ENCODE measurements at regions not wholly inside any gene's neighbourhood (a gene's known extent, or its start where the extent isn't known, plus 50 kb on each side); places are given as distances from the start of the nearest gene placed in this dataset.

GRCh38 chr17:27217631-27218030 is 76.3 kb upstream of the WSB1 start:
- DNase-seq: no peak

DNA sequence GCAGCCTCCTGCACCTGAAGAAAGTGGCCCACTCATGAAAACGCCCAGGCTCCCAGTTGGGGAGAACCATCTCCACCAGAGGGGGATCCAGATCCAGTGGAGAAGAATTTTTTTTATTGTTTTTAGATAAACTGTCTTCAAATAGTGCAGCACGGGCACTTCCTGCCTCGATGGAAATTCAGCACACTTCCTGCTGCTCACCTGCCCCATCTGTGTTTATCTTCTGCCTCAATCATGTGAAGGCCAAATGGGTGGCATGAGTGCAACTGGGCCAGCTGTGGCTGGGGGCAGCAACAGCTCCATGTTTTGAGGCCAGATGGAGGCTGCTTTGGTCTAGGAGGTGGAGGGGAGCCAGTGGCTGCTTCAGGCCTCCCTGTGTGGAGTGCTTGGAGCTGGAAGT is 75.9 kb upstream of the WSB1 start:
- DNase-seq: no peak

- DNase-seq: peak; percentile 46
Observed at GRCh38 chr17:27218719-27219488, 75.0 kb upstream of the WSB1 start.

DNA sequence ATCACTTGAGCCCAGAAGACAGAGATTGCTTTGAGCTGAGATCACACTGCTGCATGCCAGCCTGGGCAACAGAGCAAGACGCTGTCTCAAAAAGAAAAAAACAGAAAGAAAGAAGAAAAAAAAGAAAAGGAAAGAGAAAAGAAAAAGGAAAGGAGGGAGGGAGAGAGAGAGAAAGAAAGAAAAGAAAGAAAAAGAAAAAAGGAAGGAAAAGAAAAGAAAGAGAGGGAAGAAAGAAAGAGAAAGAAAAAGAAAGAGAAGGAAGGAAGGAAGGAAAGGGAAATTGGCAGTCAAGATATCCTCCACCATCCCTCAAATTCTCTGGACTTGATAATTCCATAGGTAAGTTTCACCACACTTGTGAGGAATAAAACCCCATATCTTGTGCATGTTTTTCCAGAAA is 71.4 kb upstream of the WSB1 start:
- DNase-seq: no peak

GRCh38 chr17:27224526-27225315 is 69.2 kb upstream of the WSB1 start:
- DNase-seq: no peak

GRCh38 chr17:27226611-27227230 is 67.2 kb upstream of the WSB1 start:
- no peak for DNase-seq

DNA sequence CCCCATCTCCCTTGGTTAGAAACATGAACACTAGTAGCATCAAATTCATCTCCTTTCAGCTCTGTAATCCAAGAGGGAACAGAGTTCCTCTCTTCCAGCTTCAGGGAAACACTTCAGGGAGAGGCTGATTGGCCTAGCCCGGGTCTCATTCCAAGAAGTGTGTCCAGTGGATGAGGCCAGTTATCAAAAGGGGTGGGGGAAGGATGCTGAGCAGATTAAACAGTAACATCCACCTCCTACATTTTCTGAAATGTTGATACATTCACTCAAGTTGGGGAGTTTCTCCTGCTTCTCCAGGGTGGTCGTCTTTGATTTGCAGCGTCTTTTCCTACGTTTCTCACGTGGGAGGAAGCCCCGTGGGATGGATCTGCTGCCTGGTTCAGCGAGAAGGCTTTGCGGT is 62.9 kb upstream of the WSB1 start:
- DNase-seq: no peak

DNA sequence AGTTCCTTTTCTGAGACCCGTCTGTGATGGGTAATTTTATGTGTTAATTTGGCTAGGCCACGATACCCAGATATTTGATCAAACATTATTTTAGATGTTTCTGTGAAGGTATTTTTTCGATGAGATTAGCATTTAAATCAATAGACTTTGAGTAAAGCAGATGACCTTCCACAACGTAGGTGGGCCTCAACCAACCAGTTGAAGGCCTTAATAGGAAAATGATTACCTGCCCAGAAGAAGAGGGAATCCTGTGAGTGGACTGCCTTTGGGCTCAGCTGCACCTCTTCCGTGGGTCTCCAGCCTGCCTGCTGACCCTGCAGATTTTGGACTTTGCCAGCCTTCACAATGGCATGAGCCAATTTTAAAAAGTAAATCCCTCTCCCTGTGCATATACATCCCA is 61.6 kb upstream of the WSB1 start:
- no peak for DNase-seq

DNA sequence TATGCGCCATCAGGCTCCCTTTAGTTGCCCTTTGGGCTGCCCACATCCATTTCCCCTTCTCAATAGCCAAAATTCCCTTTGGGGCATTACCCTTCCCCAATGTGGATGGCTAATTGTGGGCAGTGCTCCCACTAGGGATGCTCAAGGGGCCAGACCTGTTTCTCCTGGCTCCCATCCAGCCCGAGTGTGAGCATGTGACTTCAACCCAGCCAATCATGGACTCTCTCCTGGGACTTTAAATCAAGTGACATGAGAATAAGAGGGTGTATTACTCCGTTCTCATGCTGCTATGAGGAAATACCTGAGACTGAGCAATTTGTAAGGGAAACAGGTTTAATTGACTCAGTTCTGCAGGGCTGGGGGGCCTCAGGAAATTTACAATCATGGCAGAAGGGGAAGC is 60.9 kb upstream of the WSB1 start:
- DNase-seq: no peak

DNA sequence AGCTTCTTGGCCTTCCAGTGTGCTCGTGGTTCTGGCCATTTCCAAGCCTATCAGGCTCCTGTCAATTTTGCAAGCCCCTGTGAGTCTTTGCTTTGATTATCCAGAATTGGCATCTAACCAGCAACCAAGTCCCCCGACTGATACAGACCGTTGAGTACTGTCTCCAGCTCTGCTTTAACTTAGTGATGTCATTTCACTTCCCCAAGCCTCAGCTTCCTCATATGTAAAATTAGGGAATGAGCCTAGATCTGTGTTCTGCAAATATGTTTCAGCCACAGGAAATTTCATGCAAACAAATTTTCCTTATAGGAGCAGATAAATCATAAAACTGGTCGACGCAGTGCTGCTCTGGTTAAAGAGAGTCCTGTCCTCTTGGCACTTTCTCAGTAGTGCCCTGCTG is 60.1 kb upstream of the WSB1 start:
- no peak for DNase-seq

- DNase-seq: peak; percentile 88
Observed at GRCh38 chr17:27236717-27237315, 57.1 kb upstream of the WSB1 start.

- DNase-seq: no peak
Observed at GRCh38 chr17:27237890-27238289, 56.0 kb upstream of the WSB1 start.

DNA sequence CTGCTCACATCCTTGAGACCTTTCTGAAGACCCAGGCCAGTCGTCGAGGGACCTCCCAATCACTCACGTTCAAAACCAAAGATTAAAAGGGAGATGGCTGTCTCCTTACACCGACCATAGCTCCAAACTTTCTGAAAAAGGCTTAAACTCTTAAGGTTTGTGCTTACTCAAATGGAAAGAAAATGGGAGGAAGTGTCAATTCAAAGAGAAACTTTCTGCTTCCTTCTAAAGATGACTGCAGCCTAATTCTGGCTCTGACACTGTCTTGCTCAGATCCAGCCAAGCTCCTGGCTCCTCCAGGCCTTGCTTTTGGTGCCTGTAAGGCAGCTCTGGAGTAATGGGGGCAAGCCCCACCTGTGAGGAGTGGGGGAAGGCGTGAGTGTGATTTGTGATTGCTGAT is 54.9 kb upstream of the WSB1 start:
- no peak for DNase-seq

DNA sequence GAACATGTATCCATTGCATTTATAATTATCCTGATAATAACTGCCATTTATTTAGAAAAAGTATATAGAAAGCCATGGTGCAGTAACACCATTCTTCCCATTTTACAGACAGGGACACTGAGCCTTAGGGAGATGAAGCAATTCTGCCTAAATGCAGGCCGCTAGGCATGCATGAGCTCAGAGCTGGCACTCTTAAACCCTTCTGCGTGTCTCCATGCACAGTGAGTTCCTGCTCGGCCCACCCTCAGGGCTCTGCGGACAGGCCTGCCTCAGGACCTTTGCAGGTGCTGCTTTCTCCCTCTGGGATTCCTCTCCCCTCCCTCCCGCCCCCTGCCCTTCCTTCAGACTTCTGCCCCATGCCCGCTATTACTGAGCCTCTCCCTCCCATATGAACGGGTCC is 54.3 kb upstream of the WSB1 start:
- no peak for DNase-seq

- DNase-seq: no peak
Observed at GRCh38 chr17:27240086-27240801, 53.7 kb upstream of the WSB1 start.

DNA sequence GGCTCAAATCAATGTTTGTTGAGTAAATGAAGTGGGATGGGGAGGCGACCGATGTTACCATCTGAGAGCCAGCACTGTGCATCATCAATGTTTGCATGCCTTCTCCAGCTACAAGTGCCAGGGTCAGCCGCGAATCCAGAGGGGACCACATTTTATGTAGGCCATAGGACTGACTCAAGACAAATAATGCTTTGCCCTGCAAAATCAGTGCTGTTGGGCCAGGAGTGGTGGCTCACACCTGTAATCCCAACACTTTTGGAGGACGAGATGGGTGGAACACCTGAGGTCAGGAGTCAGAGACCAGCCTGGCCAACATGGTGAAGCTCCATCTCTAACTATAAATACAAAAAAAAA is 53.1 kb upstream of the WSB1 start:
- no peak for DNase-seq

- no peak for DNase-seq
Observed at GRCh38 chr17:27241346-27241946, 52.5 kb upstream of the WSB1 start.

GRCh38 chr17:27242951-27243350 is 51.0 kb upstream of the WSB1 start:
- no peak for DNase-seq

DNA sequence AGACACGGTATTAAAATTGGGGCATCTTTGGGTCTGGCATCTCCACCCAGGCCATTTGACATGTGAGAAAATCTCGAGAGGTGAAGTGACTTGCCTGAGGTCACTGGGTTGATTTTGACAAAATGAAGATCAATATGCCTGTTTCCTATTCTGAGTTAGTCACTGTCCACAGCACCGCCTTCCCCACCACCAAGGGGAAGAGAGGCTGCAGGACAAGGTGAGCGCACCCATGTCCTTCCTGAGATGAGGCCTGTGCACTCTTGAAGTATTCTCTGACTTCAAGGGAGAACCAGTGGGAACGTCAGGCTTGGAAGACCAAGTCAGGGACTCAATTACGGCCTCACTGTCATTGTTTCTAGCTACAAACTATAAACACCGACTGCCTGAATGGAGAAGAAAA is 49.9 kb upstream of the WSB1 start:
- no peak for DNase-seq

Data from hematopoietic multipotent progenitor cell treated with erythropoietin and hydrocortisone succinate and interleukin-3 and kit ligand, for 6 days (in vitro differentiated cells).